Central memory CD8-positive, alpha-beta T cell (primary cell): ENCODE measurements at regions not wholly inside any gene's neighbourhood (a gene's known extent, or its start where the extent isn't known, plus 50 kb on each side); places are given as distances from the start of the nearest gene placed in this dataset.
"Not testable (repeated sequence)": the region's sequence is repeated elsewhere in the genome, so short reads cannot be mapped to it uniquely, and the experiment has no call there.

ENCODE experiments used
- ATAC-seq: fragments of 150-1000 bp; cut with Tn5 transposase; replicated peaks from 2 replicates; pipeline ENCODE4 v1.10.0; 2022; ENCODE audit warnings: mild to moderate bottlenecking, moderate FRiP score, moderate number of reproducible peaks; ENCODE audit not compliant: poor library complexity, severe bottlenecking; ENCODE audit errors: extremely low read depth
- DNase-seq, 2 donors: peaks; one replicate each; pipeline ENCODE4 v3.0.0; 2021; ENCODE audit warnings: low spot score in 2 of 2
- H3K27ac Mint-ChIP-seq: one replicate; pipeline ENCODE4 v1.8.0; 2022; ENCODE audit warnings: low read depth, mild to moderate bottlenecking, moderate library complexity, mixed read lengths
- H3K27me3 Mint-ChIP-seq: one replicate; pipeline ENCODE4 v1.8.0; 2022; ENCODE audit warnings: mixed read lengths
- H3K36me3 Mint-ChIP-seq: one replicate; pipeline ENCODE4 v1.8.0; 2022; ENCODE audit warnings: mild to moderate bottlenecking, moderate library complexity, mixed read lengths; ENCODE audit not compliant: insufficient read depth
- H3K4me1 Mint-ChIP-seq: one replicate; pipeline ENCODE4 v1.8.0; 2022; ENCODE audit warnings: mixed read lengths
- H3K4me3 Mint-ChIP-seq: one replicate; pipeline ENCODE4 v1.8.0; 2022; ENCODE audit warnings: mild to moderate bottlenecking, moderate library complexity, mixed read lengths
- H3K9me3 Mint-ChIP-seq: one replicate; pipeline ENCODE4 v1.8.0; 2022; ENCODE audit warnings: mixed read lengths

DNA sequence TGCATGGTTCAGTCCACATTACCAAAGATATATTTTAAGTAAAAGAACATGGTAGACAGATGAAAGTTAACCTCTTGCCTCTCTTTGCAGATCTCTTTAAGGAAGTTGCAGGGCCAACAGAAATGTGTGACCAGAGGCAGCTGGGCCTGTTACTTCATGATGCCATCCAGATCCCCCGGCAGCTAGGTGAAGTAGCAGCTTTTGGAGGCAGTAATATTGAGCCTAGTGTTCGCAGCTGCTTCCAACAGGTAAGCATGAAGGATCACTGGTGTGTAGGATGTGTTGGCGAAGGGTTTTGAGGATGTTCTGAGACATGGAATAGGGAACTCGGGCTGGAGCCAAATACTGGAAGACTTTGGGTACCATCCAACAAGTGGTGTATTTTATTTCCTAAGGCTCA is 508.6 kb downstream of the UTRN start:
- no peak overlapping the region for H3K27ac Mint-ChIP-seq
- ATAC-seq: no peak
- H3K4me1 Mint-ChIP-seq: no peaks in the 10 kb centered on the region
- H3K27me3 Mint-ChIP-seq: no peaks in the 10 kb centered on the region
- DNase-seq: no peak
- peaks cover 11% of the 10 kb centered on the region for H3K9me3 Mint-ChIP-seq
- H3K4me3 Mint-ChIP-seq: no peak overlapping the region
- peaks cover 58% of the 10 kb centered on the region for H3K36me3 Mint-ChIP-seq

DNA sequence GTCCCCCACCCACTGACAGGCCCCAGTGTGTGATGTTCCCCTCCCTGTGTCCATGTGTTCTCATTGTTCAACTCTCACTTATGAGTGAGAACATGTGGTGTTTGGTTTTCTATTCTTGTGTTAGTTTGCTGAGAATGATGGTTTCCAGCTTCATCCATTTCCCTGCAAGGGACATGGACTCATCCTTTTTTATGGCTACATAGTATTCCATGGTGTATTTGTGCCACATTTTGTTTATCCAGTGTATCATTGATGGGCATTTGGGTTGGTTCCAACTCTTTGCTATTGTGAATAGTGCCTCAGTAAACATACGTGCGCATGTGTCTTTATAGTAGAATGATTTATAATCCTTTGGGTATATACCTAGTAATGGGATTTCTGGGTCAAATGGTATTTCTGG is 509.9 kb downstream of the UTRN start:
- Mint-ChIP-seq H3K36me3 (peaks cover 61% of the 10 kb centered on the region), H3K9me3 (peaks cover 11% of the 10 kb centered on the region)
- not testable (repeated sequence) for H3K4me1 Mint-ChIP-seq, H3K27me3 Mint-ChIP-seq, H3K27ac Mint-ChIP-seq, ATAC-seq, H3K4me3 Mint-ChIP-seq, DNase-seq

DNA sequence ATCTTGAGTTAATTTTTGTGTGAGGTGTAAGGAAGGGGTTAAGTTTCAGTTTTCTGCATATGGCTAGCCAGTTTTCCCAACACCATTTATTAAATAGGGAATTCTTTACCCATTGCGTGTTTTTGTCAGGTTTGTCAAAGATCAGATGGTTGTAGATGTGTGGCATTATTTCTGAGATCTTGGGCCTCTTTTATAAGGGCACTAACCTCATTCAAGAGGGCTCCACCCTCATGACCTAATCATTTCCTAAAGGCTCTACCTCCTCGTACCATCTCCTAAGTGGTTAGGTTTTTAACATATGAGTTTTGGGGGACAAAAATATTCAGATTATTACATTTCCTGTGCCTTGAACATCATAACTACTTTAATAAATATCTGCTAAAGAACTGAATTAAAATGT is 510.9 kb downstream of the UTRN start:
- H3K4me3 Mint-ChIP-seq: no peak overlapping the region
- ATAC-seq (no peak), DNase-seq (no peak)
- peaks cover 59% of the 10 kb centered on the region for H3K36me3 Mint-ChIP-seq
- peaks cover 8% of the 10 kb centered on the region for H3K4me1 Mint-ChIP-seq
- H3K27me3 Mint-ChIP-seq: no peaks in the 10 kb centered on the region
- no peak overlapping the region for H3K27ac Mint-ChIP-seq
- H3K9me3 Mint-ChIP-seq: peaks cover 11% of the 10 kb centered on the region

DNA sequence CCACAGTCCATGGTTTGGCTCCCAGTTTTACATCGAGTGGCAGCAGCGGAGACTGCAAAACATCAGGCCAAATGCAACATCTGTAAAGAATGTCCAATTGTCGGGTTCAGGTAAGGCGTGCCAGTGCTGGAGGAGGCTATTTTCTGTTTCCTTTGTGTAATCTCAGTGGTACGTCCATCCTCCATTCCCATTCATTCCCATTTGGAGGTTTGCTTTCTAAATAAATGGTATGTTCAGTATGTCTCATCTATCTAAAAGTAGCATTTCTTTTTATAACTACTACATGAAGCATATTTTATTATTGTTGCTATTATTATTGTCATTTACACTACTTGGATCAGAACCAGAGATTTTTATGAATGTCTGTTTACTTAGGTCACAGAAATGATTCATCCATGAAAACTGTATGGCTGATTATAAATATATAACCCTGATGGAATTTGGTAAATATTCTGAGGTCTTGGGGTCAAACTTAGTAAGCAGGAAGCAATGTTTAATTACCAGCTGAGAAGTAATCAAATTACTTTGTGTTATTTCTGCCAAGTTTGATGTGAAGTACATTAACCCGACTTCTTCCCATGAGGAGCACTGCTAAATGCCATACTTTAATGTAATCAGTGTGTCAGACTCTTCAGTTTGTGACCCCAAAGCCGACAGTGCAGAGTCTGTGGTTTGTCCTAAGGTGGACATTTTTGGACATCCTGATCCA is 512.9 kb downstream of the UTRN start:
- no peak for ATAC-seq
- DNase-seq: no peak
- Mint-ChIP-seq H3K9me3 (peaks cover 11% of the 10 kb centered on the region), H3K27me3 (no peaks in the 10 kb centered on the region), H3K36me3 (peaks cover 58% of the 10 kb centered on the region), H3K4me1 (peaks cover 8% of the 10 kb centered on the region), H3K27ac (no peak overlapping the region), H3K4me3 (no peak overlapping the region)

DNA sequence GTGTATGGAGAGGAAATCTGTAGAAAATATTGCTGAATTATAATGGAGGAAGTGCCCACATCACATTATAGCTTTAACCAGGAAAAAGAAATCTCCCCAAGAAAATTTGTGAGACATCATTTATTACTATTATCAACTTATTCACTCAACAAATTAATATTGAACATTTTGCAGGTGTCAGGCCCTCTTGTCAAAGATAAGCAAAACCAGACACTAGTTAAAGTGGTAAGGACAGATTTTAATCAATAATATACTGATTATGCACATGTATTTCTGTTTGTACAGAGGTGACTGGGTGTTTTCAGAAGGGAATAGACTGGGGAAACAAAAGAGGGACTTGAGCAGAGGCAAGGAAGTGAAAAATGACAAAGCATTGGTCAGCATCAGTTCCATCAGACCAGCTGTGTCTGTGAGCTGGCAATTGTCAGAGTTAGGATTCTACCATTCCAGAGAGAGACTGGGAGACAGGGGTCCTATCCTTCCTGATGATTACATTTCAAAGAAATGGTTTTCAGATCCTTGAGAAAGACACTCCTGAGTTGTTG is 519.2 kb downstream of the UTRN start:
- no peak for DNase-seq
- H3K9me3 Mint-ChIP-seq: no peaks in the 10 kb centered on the region
- no peak overlapping the region for H3K27ac Mint-ChIP-seq

DNA sequence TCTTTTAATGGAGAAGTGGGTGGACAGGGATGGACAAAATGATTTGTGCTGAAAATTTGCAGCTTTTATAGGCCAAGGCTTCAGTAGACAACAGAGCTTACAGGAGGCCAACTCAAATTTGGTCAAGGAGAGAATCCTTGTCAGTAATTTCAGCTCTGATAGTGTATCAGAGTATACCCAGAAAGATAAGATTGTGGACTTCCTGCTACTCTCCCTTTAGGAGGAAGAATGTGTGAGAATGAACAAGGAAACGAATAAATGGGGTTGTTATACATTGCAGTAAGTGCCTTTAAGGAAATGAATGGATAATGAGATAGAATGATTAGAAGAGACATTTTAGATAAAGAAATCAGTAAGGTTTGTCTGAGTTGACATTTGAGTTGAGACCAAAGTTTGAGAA is 519.9 kb downstream of the UTRN start:
- peak overlapping the region; percentile 39 for H3K27ac Mint-ChIP-seq
- no peak overlapping the region for H3K4me3 Mint-ChIP-seq
- peaks cover 22% of the 10 kb centered on the region for H3K4me1 Mint-ChIP-seq
- peaks cover 38% of the 10 kb centered on the region for H3K36me3 Mint-ChIP-seq
- ATAC-seq: no peak
- DNase-seq: no peak
- no peaks in the 10 kb centered on the region for H3K27me3 Mint-ChIP-seq
- H3K9me3 Mint-ChIP-seq: no peaks in the 10 kb centered on the region

More for the DNA sequence above, 519.2 kb downstream of the UTRN start:
- peaks cover 37% of the 10 kb centered on the region for H3K36me3 Mint-ChIP-seq
- H3K27me3 Mint-ChIP-seq: no peaks in the 10 kb centered on the region
- ATAC-seq: no peak
- H3K4me1 Mint-ChIP-seq: peaks cover 22% of the 10 kb centered on the region
- no peak overlapping the region for H3K4me3 Mint-ChIP-seq

DNA sequence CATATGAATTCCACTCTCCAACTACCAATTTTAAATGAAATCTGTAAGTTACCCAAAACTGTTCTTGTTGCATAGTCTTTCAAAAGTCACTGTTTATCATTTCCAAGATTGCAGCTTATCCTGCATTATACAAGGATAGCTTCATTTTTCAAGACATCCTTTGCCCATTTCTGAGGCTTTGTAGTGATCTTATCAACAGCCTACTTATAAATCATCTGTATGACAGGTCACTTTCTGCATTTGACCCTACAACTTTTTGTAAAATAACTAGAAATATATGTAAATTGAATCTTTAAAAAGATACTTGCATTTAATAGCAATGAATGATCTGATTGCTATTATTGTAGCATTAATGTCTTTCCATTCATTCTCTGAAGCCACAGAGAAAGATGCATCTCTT is 521.1 kb downstream of the UTRN start:
- Mint-ChIP-seq H3K36me3 (peaks cover 36% of the 10 kb centered on the region), H3K9me3 (no peaks in the 10 kb centered on the region), H3K4me1 (peaks cover 27% of the 10 kb centered on the region), H3K27ac (no peak overlapping the region), H3K4me3 (no peak overlapping the region), H3K27me3 (no peaks in the 10 kb centered on the region)
- ATAC-seq: no peak
- no peak for DNase-seq

DNA sequence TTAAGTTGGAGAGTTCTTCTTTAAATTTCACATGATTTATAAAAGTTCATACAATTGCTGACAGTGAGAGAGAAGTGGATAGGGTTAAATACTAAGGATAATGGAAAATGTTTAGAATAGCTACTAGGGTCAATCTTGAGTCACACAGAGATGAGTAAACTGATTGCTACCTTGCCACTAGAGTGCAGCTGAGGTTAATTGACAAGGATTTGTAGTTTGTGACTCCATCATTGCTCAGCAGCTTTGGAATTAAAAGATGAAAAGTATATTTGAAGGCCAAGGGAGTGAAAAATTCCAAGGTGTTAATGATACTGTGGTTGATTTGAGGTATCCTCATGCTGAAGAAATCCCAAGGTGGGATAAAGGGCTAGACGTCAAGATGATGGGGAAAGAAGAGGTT is 524.0 kb downstream of the UTRN start:
- peak overlapping the region; percentile 72 for H3K27ac Mint-ChIP-seq
- peaks cover 37% of the 10 kb centered on the region for H3K4me1 Mint-ChIP-seq

DNA sequence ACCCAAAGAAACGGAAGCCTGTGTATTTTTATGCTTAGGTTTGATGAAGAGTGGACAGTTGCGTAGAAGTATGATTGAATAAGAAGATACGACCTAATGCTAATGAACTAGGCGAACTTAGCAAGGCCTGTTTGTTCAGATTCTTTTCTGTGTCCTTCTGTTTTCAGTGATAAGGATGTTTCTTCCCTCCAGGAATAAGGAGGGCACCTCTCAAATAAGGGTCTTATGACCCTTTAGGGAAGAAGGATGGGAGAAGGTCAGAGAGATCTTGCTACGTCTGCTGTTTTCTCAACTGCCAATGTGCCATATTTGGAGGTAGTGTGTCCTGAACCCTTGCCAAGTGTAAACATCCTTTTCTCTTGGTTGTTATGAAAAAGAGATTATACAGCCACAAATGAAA is 524.8 kb downstream of the UTRN start:
- H3K4me1 Mint-ChIP-seq: peaks cover 37% of the 10 kb centered on the region
- H3K36me3 Mint-ChIP-seq: peaks cover 28% of the 10 kb centered on the region
- H3K9me3 Mint-ChIP-seq: no peaks in the 10 kb centered on the region
- DNase-seq: no peak
- H3K27ac Mint-ChIP-seq: peak overlapping the region; percentile 16
- no peak for ATAC-seq
- H3K4me3 Mint-ChIP-seq: no peak overlapping the region
- H3K27me3 Mint-ChIP-seq: no peaks in the 10 kb centered on the region

More for the DNA sequence above, 524.0 kb downstream of the UTRN start:
- ATAC-seq: no peak
- Mint-ChIP-seq H3K36me3 (peaks cover 34% of the 10 kb centered on the region), H3K27me3 (no peaks in the 10 kb centered on the region), H3K9me3 (no peaks in the 10 kb centered on the region), H3K4me3 (no peak overlapping the region)
- no peak for DNase-seq

DNA sequence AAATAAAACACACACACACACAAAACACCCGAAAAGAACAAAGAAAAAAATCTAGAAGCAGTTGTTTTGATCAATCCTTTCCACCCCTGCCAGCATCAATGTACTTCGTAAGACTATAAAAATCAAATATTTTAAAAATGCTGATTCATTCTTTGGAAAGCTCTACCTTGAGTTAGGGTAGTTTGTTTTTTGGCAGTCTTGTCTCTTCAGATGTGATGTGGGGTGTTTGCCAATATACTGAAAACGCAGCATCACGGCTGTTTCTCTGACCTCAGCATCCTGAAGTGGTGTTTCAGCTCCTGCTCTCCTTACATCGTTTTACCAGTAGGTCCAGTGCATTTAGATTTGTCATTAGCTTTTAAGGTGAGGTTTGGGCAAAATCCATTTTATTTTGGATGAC is 526.0 kb downstream of the UTRN start:
- Mint-ChIP-seq H3K27me3 (no peaks in the 10 kb centered on the region), H3K9me3 (no peaks in the 10 kb centered on the region), H3K36me3 (peaks cover 25% of the 10 kb centered on the region), H3K27ac (no peak overlapping the region), H3K4me3 (no peak overlapping the region), H3K4me1 (peaks cover 40% of the 10 kb centered on the region)
- ATAC-seq (no peak), DNase-seq (no peak)

DNA sequence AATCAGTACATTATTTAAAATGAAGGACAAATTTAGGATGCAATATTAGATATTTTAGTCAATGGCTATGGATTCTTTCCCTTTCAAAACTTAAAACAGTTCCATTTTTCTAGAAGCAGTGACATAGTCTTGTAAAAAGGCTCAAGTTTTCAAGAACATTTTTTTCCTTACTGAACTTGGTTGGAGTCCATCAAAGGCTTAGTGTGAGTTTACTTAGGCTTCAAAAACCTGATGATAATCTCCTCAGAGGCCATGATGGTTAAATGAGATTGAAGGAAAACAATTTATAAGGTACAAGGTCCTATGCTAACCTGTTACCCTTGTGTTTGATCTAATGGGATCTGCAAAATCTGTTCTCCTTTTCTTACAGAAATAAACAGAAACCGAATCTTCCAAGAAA is 531.8 kb downstream of the UTRN start:
- H3K4me1 Mint-ChIP-seq: peaks cover 46% of the 10 kb centered on the region
- DNase-seq (no peak), ATAC-seq (no peak)
- no peaks in the 10 kb centered on the region for H3K9me3 Mint-ChIP-seq
- H3K4me3 Mint-ChIP-seq: no peak overlapping the region
- H3K27ac Mint-ChIP-seq: peak overlapping the region; percentile 35
- H3K36me3 Mint-ChIP-seq: peaks cover 32% of the 10 kb centered on the region
- H3K27me3 Mint-ChIP-seq: no peaks in the 10 kb centered on the region

DNA sequence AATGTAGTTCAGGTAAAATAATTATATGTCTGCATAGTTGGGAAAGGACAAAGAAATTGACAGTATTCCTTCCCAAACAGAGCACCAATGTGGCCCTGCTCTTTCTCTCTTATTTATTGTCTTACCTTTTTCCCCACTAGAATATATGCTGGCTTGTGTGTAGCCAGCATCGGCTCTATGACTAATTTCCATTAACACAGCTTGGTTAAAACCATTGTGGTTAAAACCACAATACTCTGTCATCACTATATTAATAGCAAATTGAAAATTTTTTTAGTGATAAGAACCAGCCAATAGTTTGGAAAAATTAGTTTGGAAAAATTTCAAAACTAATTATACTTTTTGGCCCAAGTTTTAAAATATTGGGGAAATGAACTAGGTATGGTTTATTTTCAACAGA is 535.1 kb downstream of the UTRN start:
- ATAC-seq (peak; percentile 52), DNase-seq (no peak)
- Mint-ChIP-seq H3K27ac (peak overlapping the region; percentile 59), H3K4me3 (no peak overlapping the region), H3K9me3 (no peaks in the 10 kb centered on the region), H3K27me3 (no peaks in the 10 kb centered on the region), H3K4me1 (peaks cover 32% of the 10 kb centered on the region), H3K36me3 (peaks cover 31% of the 10 kb centered on the region)

DNA sequence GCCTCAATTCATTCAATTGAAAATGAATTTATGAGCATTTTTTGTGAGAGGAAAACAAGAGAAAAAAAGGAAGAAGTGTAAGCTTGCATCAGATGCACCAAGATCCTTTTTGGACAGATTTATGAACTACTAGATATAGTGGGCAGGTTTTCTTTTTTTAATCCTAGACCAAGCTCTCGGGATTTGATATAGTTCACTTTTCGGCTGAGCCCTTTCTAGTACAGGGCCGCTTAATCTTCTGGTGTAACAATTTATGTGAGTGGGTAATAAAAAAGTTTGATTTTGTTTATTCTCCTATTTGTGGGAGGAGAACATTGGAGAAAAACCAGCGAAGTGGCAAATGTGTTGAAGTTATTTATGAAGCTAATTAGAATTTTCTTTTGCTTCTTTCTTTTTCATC is 538.0 kb downstream of the UTRN start:
- no peaks in the 10 kb centered on the region for H3K9me3 Mint-ChIP-seq
- no peak overlapping the region for H3K4me3 Mint-ChIP-seq
- DNase-seq (no peak), ATAC-seq (no peak)
- no peak overlapping the region for H3K27ac Mint-ChIP-seq
- H3K4me1 Mint-ChIP-seq: peaks cover 31% of the 10 kb centered on the region
- H3K27me3 Mint-ChIP-seq: no peaks in the 10 kb centered on the region
- peaks cover 40% of the 10 kb centered on the region for H3K36me3 Mint-ChIP-seq
